ENCODE measurements at regions not wholly inside any gene's neighbourhood (a gene's known extent, or its start where the extent isn't known, plus 50 kb on each side); places are given as distances from the start of the nearest gene placed in this dataset.

DNA sequence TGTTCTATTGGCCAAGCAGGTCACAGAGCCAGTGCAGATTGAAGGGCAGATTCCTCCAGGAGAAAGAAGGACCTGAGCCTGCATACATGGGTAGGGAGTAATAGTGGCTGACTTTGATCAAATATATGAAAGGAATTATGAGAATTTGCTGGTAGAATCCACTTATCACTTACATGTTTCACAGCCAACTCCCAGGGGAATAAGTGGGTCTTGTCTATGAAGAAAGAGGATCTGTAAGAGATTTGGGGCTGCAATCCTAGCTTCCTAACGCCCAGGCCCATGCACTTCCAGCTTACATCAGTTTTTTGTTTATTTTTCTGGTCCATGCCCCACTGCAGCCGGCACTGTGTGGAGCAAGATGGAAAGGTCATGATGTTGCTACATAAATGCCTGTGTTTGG, 107.9 kb upstream of the SYNDIG1 start:
- intact Hi-C loops (cut with DNase I), result no loop called here
- Histone ChIP-seq H3K4me1 (no peaks in the 10 kb centered on the region), H3K27ac (no peak overlapping the region), H3K36me3 (no peaks in the 10 kb centered on the region), H3K9me3 (peaks cover 3% of the 10 kb centered on the region), H3K27me3 (ENCODE audit: low read depth) (no peaks in the 10 kb centered on the region), H3K4me3 (no peak overlapping the region)
- ATAC-seq (no peak), DNase-seq (no peak)
- no peak for TF ChIP-seq CTCF (IDR thresholded peaks at IDR 0.05)

DNA sequence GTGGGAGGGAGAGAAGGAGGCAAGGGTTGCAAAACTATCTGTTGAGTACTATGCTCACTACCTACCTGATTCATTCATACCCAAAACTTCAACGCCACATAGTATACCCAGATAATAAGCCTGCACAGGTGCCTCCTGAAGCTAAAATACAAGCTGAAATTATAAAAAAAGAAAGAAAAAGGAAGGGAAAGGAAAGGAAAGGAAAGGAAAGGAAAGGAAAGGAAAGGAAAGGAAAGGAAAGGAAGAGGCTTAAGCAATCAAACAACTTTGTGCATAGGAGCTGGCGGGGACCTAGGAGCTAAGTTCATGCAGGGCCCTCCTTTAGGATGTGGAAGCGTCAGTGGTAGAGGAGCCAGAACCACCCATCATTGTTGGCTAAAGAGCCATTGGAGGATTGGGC, 108.9 kb upstream of the SYNDIG1 start:
- DNase-seq, result no peak
- H3K9me3 ChIP-seq, result peaks cover 3% of the 10 kb centered on the region
- no peak for TF ChIP-seq CTCF (IDR thresholded peaks at IDR 0.05)
- H3K4me3 ChIP-seq, result no peak overlapping the region
- H3K4me1 ChIP-seq, result no peaks in the 10 kb centered on the region
- no peak for ATAC-seq
- peaks cover 4% of the 10 kb centered on the region for H3K27me3 ChIP-seq (ENCODE audit: low read depth)
- intact Hi-C loops (cut with DNase I), result no loop called here
- no peaks in the 10 kb centered on the region for H3K36me3 ChIP-seq
- no peak overlapping the region for H3K27ac ChIP-seq

- intact Hi-C loops (cut with DNase I), result no loop called here
- no peak overlapping the region for H3K27ac ChIP-seq
- TF ChIP-seq CTCF (IDR thresholded peaks at IDR 0.05), result no peak
- DNase-seq, result no peak
- no peaks in the 10 kb centered on the region for H3K36me3 ChIP-seq
- no peak overlapping the region for H3K4me3 ChIP-seq
- ATAC-seq, result no peak
- peaks cover 4% of the 10 kb centered on the region for H3K27me3 ChIP-seq (ENCODE audit: low read depth)
- H3K9me3 ChIP-seq, result peaks cover 3% of the 10 kb centered on the region
- no peaks in the 10 kb centered on the region for H3K4me1 ChIP-seq
Measured at GRCh38 chr20:24359321-24360027, 110.0 kb upstream of the SYNDIG1 start.

GRCh38 chr20:24357931-24358330, 111.5 kb upstream of the SYNDIG1 start:
- DNase-seq, result no peak
- H3K27ac ChIP-seq, result no peak overlapping the region
- ATAC-seq, result no peak
- no peaks in the 10 kb centered on the region for H3K36me3 ChIP-seq
- no peaks in the 10 kb centered on the region for H3K4me1 ChIP-seq
- peaks cover 4% of the 10 kb centered on the region for H3K27me3 ChIP-seq (ENCODE audit: low read depth)
- TF ChIP-seq CTCF (IDR thresholded peaks at IDR 0.05), result no peak
- intact Hi-C loops (cut with DNase I), result no loop called here
- peaks cover 3% of the 10 kb centered on the region for H3K9me3 ChIP-seq
- no peak overlapping the region for H3K4me3 ChIP-seq

DNA sequence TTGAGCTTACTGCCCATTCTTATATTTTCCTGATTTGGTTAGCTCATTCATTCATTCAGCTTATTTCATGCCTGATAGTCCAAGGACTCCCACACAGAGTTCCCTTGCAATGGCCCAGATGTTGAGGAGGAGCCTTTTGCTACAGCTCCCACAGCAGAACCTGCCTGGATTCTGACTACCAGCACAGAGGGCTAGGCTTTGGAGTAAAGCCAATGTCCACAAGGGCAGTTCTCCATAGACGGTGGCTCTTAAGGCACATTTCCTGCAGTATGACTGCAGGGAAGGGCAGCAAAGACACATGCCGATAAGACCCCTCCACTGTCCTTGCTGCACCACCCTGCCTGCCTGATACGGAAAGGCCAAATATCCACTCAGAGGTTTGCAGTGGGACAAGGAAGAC, 112.3 kb upstream of the SYNDIG1 start:
- intact Hi-C loops (cut with DNase I), result no loop called here
- peak in 1 of 2 donors; percentile 35 for ATAC-seq

More for the DNA sequence above, 112.3 kb upstream of the SYNDIG1 start:
- Histone ChIP-seq H3K27ac (no peak overlapping the region), H3K4me1 (no peaks in the 10 kb centered on the region), H3K4me3 (no peak overlapping the region), H3K9me3 (peaks cover under 1% of the 10 kb centered on the region), H3K36me3 (no peaks in the 10 kb centered on the region), H3K27me3 (ENCODE audit: low read depth) (peaks cover 4% of the 10 kb centered on the region)
- no peak for TF ChIP-seq CTCF (IDR thresholded peaks at IDR 0.05)
- DNase-seq, result no peak
